ENCODE measurements at regions not wholly inside any gene's neighbourhood (a gene's known extent, or its start where the extent isn't known, plus 50 kb on each side); places are given as distances from the start of the nearest gene placed in this dataset.
"Not testable (repeated sequence)": the region's sequence is repeated elsewhere in the genome, so short reads cannot be mapped to it uniquely, and the experiment has no call there.

DNA sequence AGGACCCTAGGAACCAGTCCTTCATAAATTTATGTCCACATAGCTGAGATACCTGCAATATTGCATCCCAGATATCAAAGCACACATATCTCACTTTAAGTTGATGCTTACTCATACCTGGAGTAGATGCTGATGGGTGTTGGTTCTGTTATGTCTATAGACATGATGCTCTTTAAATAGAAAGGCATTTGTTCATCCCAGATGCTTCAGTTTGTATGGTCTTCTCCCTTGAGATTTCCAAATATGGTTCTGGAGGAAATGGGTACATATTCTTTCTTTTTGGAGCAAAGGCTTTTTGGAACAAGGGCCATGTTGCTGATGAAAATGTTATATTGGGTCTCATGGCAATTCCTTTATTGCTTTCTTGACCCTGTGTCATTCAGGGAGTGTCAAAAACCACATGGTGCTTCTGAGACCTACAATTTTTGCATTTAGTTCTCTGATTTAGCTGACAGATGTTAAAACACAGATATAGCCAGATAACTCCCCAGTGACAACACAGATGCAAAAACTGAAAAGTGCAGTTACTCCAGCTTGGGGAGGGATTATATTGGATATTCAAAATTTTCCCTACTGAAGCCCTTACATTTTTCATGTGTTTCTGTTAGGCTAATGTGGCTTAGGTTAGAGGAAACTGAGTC, 211.4 kb downstream of the KCNRG start:
- Histone ChIP-seq H3K4me1 (ENCODE audit: control insufficient read depth, low read depth, low read length) (no peaks in the 10 kb centered on the region), H3K18ac (ENCODE audit: low read length) (no peak overlapping the region), H2BK5ac (ENCODE audit: low read length) (no peak overlapping the region), H4K5ac (ENCODE audit: low read length) (no peak overlapping the region), H3K27me3 (ENCODE audit: insufficient read depth, low read length, poor library complexity) (no peaks in the 10 kb centered on the region), H3K4me3 (ENCODE audit: low read length) (no peak overlapping the region), H3K79me1 (ENCODE audit: low read length) (no peaks in the 10 kb centered on the region), H2AK5ac (ENCODE audit: low read length) (no peak overlapping the region), H3K36me3 (ENCODE audit: control insufficient read depth, insufficient read depth, low read length) (no peaks in the 10 kb centered on the region), H3K27ac (ENCODE audit: low read depth, low read length) (no peak overlapping the region), H4K8ac (ENCODE audit: low read depth, low read length) (no peak overlapping the region), H3K4ac (ENCODE audit: low read depth, low read length) (no peak overlapping the region), H3K79me2 (ENCODE audit: control insufficient read depth, insufficient read depth, low read length) (no peaks in the 10 kb centered on the region), H3K56ac (ENCODE audit: low read length) (no peak overlapping the region), H3K4me2 (ENCODE audit: low read length) (no peak overlapping the region), H3K23ac (ENCODE audit: low read length) (no peak overlapping the region), H2BK120ac (ENCODE audit: low read depth, low read length) (no peak overlapping the region), H3K9ac (ENCODE audit: low read length) (no peak overlapping the region), H2BK15ac (replicated peaks; ENCODE audit: low read depth) (no peak overlapping the region)
- no peak for DNase-seq

DNA sequence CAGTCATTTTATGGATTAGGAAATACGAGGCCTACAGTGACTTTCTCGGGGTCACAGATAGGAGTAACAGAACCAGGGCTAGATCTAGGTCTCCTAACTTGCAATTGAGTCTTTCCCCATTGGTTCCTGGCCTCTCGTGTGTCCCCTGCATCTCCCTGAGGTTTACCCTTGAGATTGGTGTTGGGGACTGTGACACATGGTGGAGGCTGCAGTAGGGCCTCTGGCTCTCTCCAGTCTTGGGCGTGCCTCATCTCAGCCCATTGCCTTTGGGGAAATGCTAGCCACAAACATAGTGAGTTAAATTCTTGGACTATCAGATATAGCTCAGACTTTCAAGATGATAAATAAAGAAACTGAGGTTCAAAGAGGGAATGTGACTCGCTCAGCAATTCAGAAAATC, 212.1 kb downstream of the KCNRG start:
- Histone ChIP-seq H2BK120ac (ENCODE audit: low read depth, low read length) (no peak overlapping the region), H3K9ac (ENCODE audit: low read length) (no peak overlapping the region), H3K27ac (ENCODE audit: low read depth, low read length) (no peak overlapping the region), H4K5ac (ENCODE audit: low read length) (no peak overlapping the region), H3K4ac (ENCODE audit: low read depth, low read length) (no peak overlapping the region), H3K27me3 (ENCODE audit: insufficient read depth, low read length, poor library complexity) (no peaks in the 10 kb centered on the region), H2AK5ac (ENCODE audit: low read length) (no peak overlapping the region), H3K4me3 (ENCODE audit: low read length) (no peak overlapping the region), H4K8ac (ENCODE audit: low read depth, low read length) (no peak overlapping the region), H3K79me2 (ENCODE audit: control insufficient read depth, insufficient read depth, low read length) (no peaks in the 10 kb centered on the region), H2BK5ac (ENCODE audit: low read length) (no peak overlapping the region), H3K18ac (ENCODE audit: low read length) (no peak overlapping the region), H3K4me1 (ENCODE audit: control insufficient read depth, low read depth, low read length) (no peaks in the 10 kb centered on the region), H3K36me3 (ENCODE audit: control insufficient read depth, insufficient read depth, low read length) (no peaks in the 10 kb centered on the region), H3K23ac (ENCODE audit: low read length) (no peak overlapping the region), H3K79me1 (ENCODE audit: low read length) (no peaks in the 10 kb centered on the region), H3K56ac (ENCODE audit: low read length) (no peak overlapping the region), H3K4me2 (ENCODE audit: low read length) (no peak overlapping the region), H2BK15ac (replicated peaks; ENCODE audit: low read depth) (no peak overlapping the region)
- no CpG with 5 or more reads among the region's 5 CpGs for WGBS (ENCODE audit: extremely low coverage, insufficient coverage, low lambda C conversion rate)
- DNase-seq = no peak

DNA sequence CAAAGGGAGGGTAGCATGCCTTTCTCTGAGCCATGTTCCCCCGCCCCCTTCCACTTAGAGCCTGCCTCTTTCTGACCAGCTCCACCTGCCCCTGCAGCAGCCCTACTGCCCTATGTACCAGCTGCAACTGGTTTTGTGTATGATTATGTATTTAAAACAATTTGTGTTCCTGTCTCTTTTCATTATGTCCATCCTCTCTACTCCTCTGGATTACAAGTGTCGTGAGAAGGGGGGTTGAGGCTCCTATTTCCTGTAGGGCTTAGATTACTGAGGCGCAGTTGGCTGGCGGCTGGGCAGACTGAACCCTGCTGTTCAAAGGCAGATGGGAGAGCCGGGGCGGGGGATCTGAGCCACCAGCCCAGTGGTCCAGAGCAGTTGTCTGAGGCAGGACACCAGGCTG, 213.3 kb downstream of the KCNRG start:
- Histone ChIP-seq H4K5ac (ENCODE audit: low read length) (no peak overlapping the region), H3K4me1 (ENCODE audit: control insufficient read depth, low read depth, low read length) (no peaks in the 10 kb centered on the region), H3K36me3 (ENCODE audit: control insufficient read depth, insufficient read depth, low read length) (no peaks in the 10 kb centered on the region), H3K4ac (ENCODE audit: low read depth, low read length) (no peak overlapping the region), H3K4me2 (ENCODE audit: low read length) (no peak overlapping the region), H3K79me2 (ENCODE audit: control insufficient read depth, insufficient read depth, low read length) (no peaks in the 10 kb centered on the region), H2BK15ac (replicated peaks; ENCODE audit: low read depth) (no peak overlapping the region), H3K9ac (ENCODE audit: low read length) (no peak overlapping the region), H2AK5ac (ENCODE audit: low read length) (no peak overlapping the region), H3K27ac (ENCODE audit: low read depth, low read length) (no peak overlapping the region), H3K23ac (ENCODE audit: low read length) (no peak overlapping the region), H2BK120ac (ENCODE audit: low read depth, low read length) (no peak overlapping the region), H3K27me3 (ENCODE audit: insufficient read depth, low read length, poor library complexity) (no peaks in the 10 kb centered on the region), H3K56ac (ENCODE audit: low read length) (no peak overlapping the region), H2BK5ac (ENCODE audit: low read length) (no peak overlapping the region), H3K18ac (ENCODE audit: low read length) (no peak overlapping the region), H3K79me1 (ENCODE audit: low read length) (no peaks in the 10 kb centered on the region), H4K8ac (ENCODE audit: low read depth, low read length) (no peak overlapping the region), H3K4me3 (ENCODE audit: low read length) (no peak overlapping the region)
- no peak for DNase-seq
- WGBS (ENCODE audit: extremely low coverage, insufficient coverage, low lambda C conversion rate) = no CpG with 5 or more reads among the region's 6 CpGs

DNA sequence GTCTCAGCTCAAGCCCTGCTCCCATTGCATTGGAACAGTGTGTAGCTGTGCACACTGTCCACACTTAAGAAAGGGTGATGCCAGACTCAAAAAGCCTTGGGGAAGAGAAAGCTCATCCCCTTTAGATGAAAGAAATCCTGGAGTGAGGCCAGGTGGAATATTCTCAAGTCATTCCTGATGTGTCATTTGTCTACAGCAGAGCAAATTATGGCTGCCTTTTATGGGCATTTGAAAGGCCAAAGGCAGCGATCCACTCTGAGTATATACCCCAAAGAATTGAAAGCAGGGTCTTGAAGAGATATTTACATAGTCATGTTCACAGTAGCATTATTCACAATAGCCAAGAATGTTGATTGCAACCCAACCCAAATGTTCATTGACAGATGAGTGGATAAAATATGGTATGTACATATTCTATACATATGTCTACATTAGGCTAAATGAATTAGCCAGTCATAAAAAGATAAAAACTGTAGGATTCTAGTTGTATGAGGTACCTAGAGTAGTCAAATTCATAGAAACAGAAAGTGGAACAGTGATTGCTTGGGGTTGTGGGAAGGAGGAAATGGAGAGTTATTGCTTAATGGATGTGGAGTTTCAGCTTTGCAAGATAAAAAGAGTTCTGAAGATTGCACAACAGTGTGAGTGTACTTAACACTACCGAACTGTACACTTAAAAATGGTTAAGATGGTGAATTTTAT, 214.9 kb downstream of the KCNRG start:
- Histone ChIP-seq H3K4me2 (ENCODE audit: low read length) (no peak overlapping the region), H2BK5ac (ENCODE audit: low read length) (no peak overlapping the region), H3K4me1 (ENCODE audit: control insufficient read depth, low read depth, low read length) (no peaks in the 10 kb centered on the region), H3K27me3 (ENCODE audit: insufficient read depth, low read length, poor library complexity) (no peaks in the 10 kb centered on the region), H3K4me3 (ENCODE audit: low read length) (no peak overlapping the region), H3K4ac (ENCODE audit: low read depth, low read length) (no peak overlapping the region), H3K27ac (ENCODE audit: low read depth, low read length) (no peak overlapping the region), H3K9ac (ENCODE audit: low read length) (no peak overlapping the region), H2BK15ac (replicated peaks; ENCODE audit: low read depth) (no peak overlapping the region), H3K36me3 (ENCODE audit: control insufficient read depth, insufficient read depth, low read length) (no peaks in the 10 kb centered on the region), H3K79me2 (ENCODE audit: control insufficient read depth, insufficient read depth, low read length) (no peaks in the 10 kb centered on the region), H4K5ac (ENCODE audit: low read length) (no peak overlapping the region), H3K79me1 (ENCODE audit: low read length) (no peaks in the 10 kb centered on the region), H3K18ac (ENCODE audit: low read length) (no peak overlapping the region), H3K56ac (ENCODE audit: low read length) (no peak overlapping the region), H2BK120ac (ENCODE audit: low read depth, low read length) (no peak overlapping the region), H4K8ac (ENCODE audit: low read depth, low read length) (no peak overlapping the region), H2AK5ac (ENCODE audit: low read length) (no peak overlapping the region), H3K23ac (ENCODE audit: low read length) (no peak overlapping the region)
- no peak for DNase-seq
- WGBS (ENCODE audit: extremely low coverage, insufficient coverage, low lambda C conversion rate) = no CpG with 5 or more reads among the region's 2 CpGs

DNA sequence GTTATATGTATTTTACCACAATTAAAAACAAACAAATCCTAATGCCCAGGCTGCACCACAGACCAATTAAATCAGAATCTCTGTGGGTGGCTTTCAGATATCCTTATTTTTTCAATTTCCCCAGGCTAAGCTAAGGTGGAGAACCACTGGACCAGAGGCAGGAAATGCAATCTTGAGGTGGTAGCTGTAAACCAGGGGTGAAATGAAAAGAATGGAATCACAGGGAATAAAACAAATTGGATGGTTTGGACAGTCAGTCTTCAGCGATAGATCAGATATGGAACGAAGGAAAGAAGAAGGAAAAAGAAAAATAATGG, 215.4 kb downstream of the KCNRG start:
- H3K23ac ChIP-seq (ENCODE audit: low read length) = no peak overlapping the region
- no peak overlapping the region for H3K27ac ChIP-seq (ENCODE audit: low read depth, low read length)
- H3K36me3 ChIP-seq (ENCODE audit: control insufficient read depth, insufficient read depth, low read length) = no peaks in the 10 kb centered on the region
- no peak overlapping the region for H3K4ac ChIP-seq (ENCODE audit: low read depth, low read length)
- no peak overlapping the region for H3K4me2 ChIP-seq (ENCODE audit: low read length)
- no peak overlapping the region for H2BK5ac ChIP-seq (ENCODE audit: low read length)
- H3K4me1 ChIP-seq (ENCODE audit: control insufficient read depth, low read depth, low read length) = no peaks in the 10 kb centered on the region
- no peaks in the 10 kb centered on the region for H3K79me2 ChIP-seq (ENCODE audit: control insufficient read depth, insufficient read depth, low read length)
- H3K79me1 ChIP-seq (ENCODE audit: low read length) = no peaks in the 10 kb centered on the region
- H3K56ac ChIP-seq (ENCODE audit: low read length) = no peak overlapping the region
- no peaks in the 10 kb centered on the region for H3K27me3 ChIP-seq (ENCODE audit: insufficient read depth, low read length, poor library complexity)
- H3K18ac ChIP-seq (ENCODE audit: low read length) = no peak overlapping the region
- H4K5ac ChIP-seq (ENCODE audit: low read length) = no peak overlapping the region
- no peak overlapping the region for H4K8ac ChIP-seq (ENCODE audit: low read depth, low read length)
- no CpG with 5 or more reads among the region's 2 CpGs for WGBS (ENCODE audit: extremely low coverage, insufficient coverage, low lambda C conversion rate)
- no peak overlapping the region for H2BK120ac ChIP-seq (ENCODE audit: low read depth, low read length)
- H2AK5ac ChIP-seq (ENCODE audit: low read length) = no peak overlapping the region
- DNase-seq = no peak
- no peak overlapping the region for H3K9ac ChIP-seq (ENCODE audit: low read length)
- H2BK15ac ChIP-seq (replicated peaks; ENCODE audit: low read depth) = no peak overlapping the region
- H3K4me3 ChIP-seq (ENCODE audit: low read length) = no peak overlapping the region

DNA sequence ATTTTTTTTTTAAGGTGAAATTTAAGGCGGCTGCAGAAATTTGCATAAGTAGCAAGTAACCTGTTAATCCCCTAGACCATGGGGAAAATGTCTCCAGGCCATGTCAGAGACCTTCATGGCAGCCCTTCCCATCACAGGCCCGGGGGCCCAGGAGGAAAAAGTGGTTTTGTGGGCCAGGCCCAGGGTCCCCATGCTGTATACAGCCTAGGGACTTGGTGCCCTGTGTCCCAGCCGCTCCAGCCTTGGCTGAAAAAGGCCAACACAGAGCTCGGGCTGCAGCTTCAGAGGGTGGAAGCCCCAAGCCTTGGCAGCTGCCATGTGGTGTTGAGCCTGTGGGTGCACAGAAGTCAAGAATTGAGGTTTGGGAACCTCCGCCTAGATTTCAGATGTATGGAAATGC, 218.3 kb downstream of the KCNRG start:
- not testable (repeated sequence) for DNase-seq; H3K36me3 ChIP-seq (ENCODE audit: control insufficient read depth, insufficient read depth, low read length); H3K56ac ChIP-seq (ENCODE audit: low read length); H2BK120ac ChIP-seq (ENCODE audit: low read depth, low read length); H3K4ac ChIP-seq (ENCODE audit: low read depth, low read length); H3K4me1 ChIP-seq (ENCODE audit: control insufficient read depth, low read depth, low read length); H2BK5ac ChIP-seq (ENCODE audit: low read length); H3K9ac ChIP-seq (ENCODE audit: low read length); H3K4me3 ChIP-seq (ENCODE audit: low read length); H4K5ac ChIP-seq (ENCODE audit: low read length); H3K79me1 ChIP-seq (ENCODE audit: low read length); H3K23ac ChIP-seq (ENCODE audit: low read length); H3K4me2 ChIP-seq (ENCODE audit: low read length); H4K8ac ChIP-seq (ENCODE audit: low read depth, low read length); H2BK15ac ChIP-seq (replicated peaks; ENCODE audit: low read depth); H2AK5ac ChIP-seq (ENCODE audit: low read length); H3K79me2 ChIP-seq (ENCODE audit: control insufficient read depth, insufficient read depth, low read length); H3K27ac ChIP-seq (ENCODE audit: low read depth, low read length); H3K18ac ChIP-seq (ENCODE audit: low read length); H3K27me3 ChIP-seq (ENCODE audit: insufficient read depth, low read length, poor library complexity)
- no CpG with 5 or more reads among the region's 5 CpGs for WGBS (ENCODE audit: extremely low coverage, insufficient coverage, low lambda C conversion rate)
